GM18868 (cell line): ENCODE measurements at regions not wholly inside any gene's neighbourhood (a gene's known extent, or its start where the extent isn't known, plus 50 kb on each side); places are given as distances from the start of the nearest gene placed in this dataset.

ENCODE experiments used
- ATAC-seq: cut with Tn5 transposase; IDR thresholded peaks from one replicate; pipeline ENCODE4 v1.9.1; 2021; ENCODE audit warnings: mild to moderate bottlenecking, moderate library complexity; ENCODE audit not compliant: unreplicated experiment

- no peak for ATAC-seq
Measured at GRCh38 chr12:34391771-34392581, 369.7 kb downstream of the ALG10 start.

DNA sequence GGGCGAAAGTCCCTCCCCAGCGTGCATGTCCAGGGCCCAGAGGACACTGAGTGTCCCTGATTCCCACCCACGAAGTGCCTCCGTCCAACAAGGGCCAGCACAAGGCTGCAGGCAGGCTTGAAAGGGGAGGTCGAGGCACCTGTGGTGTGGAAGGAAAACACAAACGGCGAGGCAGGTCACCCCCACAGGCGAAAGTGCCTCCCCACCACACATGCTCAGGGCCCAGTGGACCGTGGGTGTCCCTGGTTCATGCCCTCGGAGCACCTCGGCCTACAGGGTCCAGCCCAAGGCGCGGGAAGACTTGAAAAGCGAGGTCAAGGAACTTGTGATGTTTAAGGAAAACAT, 370.4 kb downstream of the ALG10 start:
- ATAC-seq = no peak

GRCh38 chr12:34393086-34393820, 371.0 kb downstream of the ALG10 start:
- ATAC-seq = no peak

DNA sequence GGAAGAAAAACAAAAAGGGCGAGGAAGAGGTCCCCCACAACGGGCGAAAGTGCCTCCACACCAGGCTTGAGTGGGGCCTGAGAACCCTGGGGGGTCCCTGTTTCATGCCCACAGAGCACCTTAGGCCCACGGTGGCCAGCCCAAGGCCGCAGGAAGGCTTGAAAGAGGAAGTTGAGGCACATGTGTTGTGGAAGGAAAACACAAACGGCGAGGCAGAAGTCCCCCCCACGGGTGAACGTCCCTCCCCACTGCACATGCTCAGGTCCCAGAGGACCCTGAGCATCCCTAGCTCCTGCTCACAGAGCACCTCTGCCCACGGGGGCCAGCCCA, 371.5 kb downstream of the ALG10 start:
- ATAC-seq = no peak

GRCh38 chr12:34394211-34395055, 372.1 kb downstream of the ALG10 start:
- ATAC-seq = no peak

DNA sequence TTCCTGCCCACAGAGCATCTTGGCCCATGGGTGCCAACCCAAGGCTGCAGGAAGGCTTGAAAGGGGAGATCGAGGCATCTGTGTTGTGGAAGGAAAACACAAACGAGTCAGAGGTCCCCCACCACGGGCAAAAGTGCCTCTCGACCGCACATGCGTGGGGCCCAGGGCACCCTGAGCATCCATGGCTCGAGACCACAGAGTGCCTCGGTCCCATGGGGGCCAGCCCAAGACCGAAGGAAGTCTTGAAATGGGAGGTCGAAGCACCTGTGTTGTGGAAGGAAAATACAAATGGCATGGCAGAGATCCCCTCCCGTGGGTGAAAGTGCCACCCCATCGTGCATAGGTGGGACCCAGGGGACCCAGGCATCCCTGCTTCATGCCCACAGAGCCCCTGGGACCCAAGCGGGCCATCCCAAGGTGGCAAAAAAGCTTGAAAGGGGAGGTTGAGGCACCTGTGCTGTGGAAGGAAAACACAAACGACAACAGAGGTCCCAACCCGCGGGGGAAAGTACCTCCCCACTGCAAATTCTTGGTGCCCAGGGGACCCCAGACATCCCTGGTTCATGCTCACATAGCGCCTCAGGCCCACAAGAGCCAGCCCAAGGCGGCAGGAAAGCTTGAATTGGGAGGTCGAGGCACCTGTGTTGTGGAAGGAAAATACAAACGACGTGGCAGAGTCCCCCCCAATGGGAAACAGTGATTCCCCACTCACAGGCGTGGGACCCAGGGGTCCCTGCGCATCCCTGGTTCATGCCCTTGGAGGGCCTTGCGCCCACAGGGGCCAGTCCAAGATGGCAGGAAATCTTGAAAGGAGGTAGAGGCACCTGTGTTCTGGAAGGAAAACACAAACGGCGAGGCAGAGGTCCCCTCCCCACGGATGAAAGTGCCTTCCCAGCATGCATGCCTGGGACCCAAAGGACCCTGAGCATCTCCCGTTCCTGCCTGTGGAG, 373.0 kb downstream of the ALG10 start:
- ATAC-seq = no peak

GRCh38 chr12:34396006-34396860, 373.9 kb downstream of the ALG10 start:
- ATAC-seq = no peak

DNA sequence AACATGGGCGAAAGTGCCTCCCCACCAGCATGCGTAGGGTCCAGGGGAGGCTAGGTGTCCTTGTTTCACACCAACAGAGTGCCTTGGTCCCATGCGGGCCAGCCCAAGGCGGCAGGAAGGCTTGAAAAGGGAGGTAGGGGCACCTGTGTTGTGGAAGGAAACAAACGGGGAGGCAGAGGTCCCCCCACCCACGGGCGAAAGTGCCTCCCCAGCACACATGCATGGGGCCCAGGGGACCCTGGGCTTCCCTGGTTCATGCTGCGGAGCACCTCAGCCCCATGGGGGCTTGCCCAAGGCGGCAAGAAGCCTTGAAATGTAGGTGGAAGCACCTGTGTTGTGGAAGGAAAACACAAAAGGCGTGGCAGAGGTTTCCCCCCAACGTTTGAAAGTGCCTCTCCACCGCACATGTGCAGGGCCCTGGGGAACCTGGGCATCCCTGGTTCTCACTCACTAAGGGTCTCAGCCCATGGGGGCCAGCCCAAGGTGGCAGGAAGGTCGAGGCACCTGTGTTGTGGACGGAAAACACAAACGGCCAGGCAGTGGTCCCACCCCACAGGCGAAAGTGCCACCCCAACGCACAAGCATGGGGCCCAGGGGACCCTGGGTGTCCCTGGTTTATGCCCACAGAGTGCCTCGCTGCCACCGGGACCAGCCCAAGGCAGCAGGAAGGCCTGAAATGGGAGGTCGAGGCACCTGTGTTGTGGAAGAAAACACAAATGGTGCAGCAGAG, 374.7 kb downstream of the ALG10 start:
- ATAC-seq = no peak

DNA sequence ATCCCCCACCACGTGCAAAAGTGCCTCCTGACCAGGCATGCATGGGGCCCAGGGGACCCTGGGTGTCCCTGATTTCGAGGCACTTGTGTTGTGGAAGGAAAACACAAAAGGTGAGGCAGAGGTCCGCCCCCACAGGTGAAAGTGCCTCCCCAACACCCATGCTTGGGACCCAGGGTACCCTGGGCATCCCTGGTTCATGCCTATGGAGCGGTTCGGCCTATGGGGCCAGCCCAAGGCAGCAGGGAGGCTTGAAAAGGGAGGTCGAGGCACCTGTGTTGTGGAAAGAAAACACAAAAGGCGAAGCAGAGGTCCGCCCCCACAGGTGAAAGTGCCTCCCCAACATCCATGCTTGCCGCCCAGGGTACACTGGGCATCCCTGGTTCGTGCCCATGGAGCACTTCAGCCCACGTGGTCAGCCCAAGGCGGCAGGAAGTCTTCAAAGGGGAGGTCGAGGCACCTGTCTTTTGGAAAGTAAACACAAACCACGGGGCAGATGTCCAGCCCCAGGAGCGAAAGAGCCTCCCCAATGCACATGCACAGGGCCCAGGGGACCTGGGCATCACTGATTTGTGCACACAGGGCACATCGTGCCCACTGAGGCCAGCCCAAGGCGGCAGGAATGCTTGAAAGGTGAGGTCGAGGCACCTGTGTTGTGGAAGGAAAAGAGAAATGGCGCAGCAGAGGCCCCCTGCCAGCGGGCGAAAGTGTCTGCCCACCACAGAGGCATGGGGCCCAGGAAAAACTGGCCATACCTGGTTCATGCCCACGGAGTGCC, 375.5 kb downstream of the ALG10 start:
- no peak for ATAC-seq

DNA sequence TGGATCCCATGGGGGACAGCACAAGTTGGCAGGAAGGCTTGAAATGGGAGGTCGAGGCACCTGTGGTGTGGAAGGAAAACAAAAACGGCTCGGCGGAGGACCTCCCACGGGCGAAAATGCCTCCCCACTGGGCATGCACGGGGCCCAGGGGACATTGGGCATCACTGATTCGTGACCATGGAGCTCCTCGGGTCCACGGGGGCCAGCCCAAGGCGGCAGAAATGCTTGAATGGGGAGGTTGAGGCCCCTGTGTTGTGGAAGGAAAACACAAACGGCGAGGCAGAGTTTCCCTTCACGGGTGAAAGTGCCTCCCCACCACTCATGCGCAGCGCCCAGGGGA, 376.0 kb downstream of the ALG10 start:
- ATAC-seq = no peak

- no peak for ATAC-seq
Measured at GRCh38 chr12:34398706-34399630, 376.7 kb downstream of the ALG10 start.

GRCh38 chr12:34399631-34400410, 377.5 kb downstream of the ALG10 start:
- no peak for ATAC-seq

GRCh38 chr12:34400411-34400881, 378.1 kb downstream of the ALG10 start:
- no peak for ATAC-seq

- no peak for ATAC-seq
Measured at GRCh38 chr12:34400986-34401658, 378.8 kb downstream of the ALG10 start.

- ATAC-seq = no peak
Measured at GRCh38 chr12:34401659-34402227, 379.4 kb downstream of the ALG10 start.
